ENCODE measurements at regions not wholly inside any gene's neighbourhood (a gene's known extent, or its start where the extent isn't known, plus 50 kb on each side); places are given as distances from the start of the nearest gene placed in this dataset.

GRCh38 chr2:58708565-58708964, 467.4 kb upstream of the FANCL start:
- H4K20me1 ChIP-seq (ENCODE audit: insufficient read depth) = no peaks in the 10 kb centered on the region
- no peaks in the 10 kb centered on the region for H3K79me2 ChIP-seq (ENCODE audit: low read depth)
- no peak overlapping the region for H3K27ac ChIP-seq
- BruUV-seq (replicated peaks) = no TSS peak
- H2AFZ ChIP-seq = no peak overlapping the region
- H3K4me3 ChIP-seq = no peak overlapping the region
- H3K27me3 ChIP-seq (ENCODE audit: insufficient read depth, low read depth) = no peaks in the 10 kb centered on the region
- no peaks in the 10 kb centered on the region for H3K36me3 ChIP-seq (ENCODE audit: low read depth)
- no peaks in the 10 kb centered on the region for H3K4me1 ChIP-seq (replicated peaks; ENCODE audit: insufficient read depth)
- no peak for TF ChIP-seq EZH2 (IDR thresholded peaks at IDR 0.05; ENCODE audit: low read depth)
- TF ChIP-seq, protein P1, sequence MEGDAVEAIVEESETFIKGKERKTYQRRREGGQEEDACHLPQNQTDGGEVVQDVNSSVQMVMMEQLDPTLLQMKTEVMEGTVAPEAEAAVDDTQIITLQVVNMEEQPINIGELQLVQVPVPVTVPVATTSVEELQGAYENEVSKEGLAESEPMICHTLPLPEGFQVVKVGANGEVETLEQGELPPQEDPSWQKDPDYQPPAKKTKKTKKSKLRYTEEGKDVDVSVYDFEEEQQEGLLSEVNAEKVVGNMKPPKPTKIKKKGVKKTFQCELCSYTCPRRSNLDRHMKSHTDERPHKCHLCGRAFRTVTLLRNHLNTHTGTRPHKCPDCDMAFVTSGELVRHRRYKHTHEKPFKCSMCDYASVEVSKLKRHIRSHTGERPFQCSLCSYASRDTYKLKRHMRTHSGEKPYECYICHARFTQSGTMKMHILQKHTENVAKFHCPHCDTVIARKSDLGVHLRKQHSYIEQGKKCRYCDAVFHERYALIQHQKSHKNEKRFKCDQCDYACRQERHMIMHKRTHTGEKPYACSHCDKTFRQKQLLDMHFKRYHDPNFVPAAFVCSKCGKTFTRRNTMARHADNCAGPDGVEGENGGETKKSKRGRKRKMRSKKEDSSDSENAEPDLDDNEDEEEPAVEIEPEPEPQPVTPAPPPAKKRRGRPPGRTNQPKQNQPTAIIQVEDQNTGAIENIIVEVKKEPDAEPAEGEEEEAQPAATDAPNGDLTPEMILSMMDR (conservative IDR thresholded peaks at IDR 0.05) = no peak
- no peak overlapping the region for H3K4me2 ChIP-seq
- no peaks in the 10 kb centered on the region for H3K9me2 ChIP-seq (ENCODE audit: insufficient read depth)
- ChIA-PET CTCF (no interaction called here), POLR2A (ENCODE audit: unreplicated experiment) (no interaction called here)
- no peaks in the 10 kb centered on the region for H3F3A ChIP-seq (ENCODE audit: insufficient read depth, low read depth)
- no peak for DNase-seq
- no peaks in the 10 kb centered on the region for H3K9me3 ChIP-seq (ENCODE audit: insufficient read depth, low read depth)
- intact Hi-C loops (cut with micrococcal nuclease; ENCODE audit: unreplicated experiment) = no loop called here

DNA sequence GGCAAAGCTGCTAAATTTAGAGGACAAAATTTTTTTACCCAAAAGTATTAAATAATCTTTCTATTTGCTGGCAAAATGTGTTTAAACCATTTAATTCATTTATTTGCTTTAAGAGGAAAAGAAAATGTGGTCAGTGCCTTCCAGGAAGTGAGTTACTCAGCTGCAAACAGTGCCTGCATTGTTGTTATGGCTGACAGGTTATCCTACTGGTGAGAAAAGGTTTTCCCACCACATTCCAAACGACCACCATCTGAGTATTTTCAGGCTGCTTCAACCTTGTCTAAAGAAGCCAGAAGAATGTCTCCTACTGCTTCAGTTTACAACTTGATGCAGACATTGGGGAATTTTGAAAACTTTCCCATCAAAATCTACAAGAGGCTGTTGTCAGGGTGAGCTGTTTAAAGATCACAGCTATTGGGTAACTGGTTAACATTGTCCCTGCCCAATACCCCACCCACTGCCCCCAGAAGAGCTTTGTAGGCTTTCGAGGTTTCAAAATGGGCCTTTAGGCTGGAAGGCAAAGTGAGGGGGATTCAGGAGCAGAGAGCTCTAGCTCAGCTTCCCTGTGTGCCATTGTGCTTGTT, 461.3 kb upstream of the FANCL start:
- H3K4me3 ChIP-seq = no peak overlapping the region
- no peaks in the 10 kb centered on the region for H3K4me1 ChIP-seq (replicated peaks; ENCODE audit: insufficient read depth)
- TF ChIP-seq, protein P1 (conservative IDR thresholded peaks at IDR 0.05) = no peak
- TF ChIP-seq EZH2 (IDR thresholded peaks at IDR 0.05; ENCODE audit: low read depth) = no peak
- H3F3A ChIP-seq (ENCODE audit: insufficient read depth, low read depth) = no peaks in the 10 kb centered on the region
- H4K20me1 ChIP-seq (ENCODE audit: insufficient read depth) = no peaks in the 10 kb centered on the region
- no peaks in the 10 kb centered on the region for H3K36me3 ChIP-seq (ENCODE audit: low read depth)
- no peaks in the 10 kb centered on the region for H3K9me3 ChIP-seq (ENCODE audit: insufficient read depth, low read depth)
- DNase-seq = peak in 1 of 2 experiments; percentile 6
- no TSS peak for BruUV-seq (replicated peaks)
- no peaks in the 10 kb centered on the region for H3K27me3 ChIP-seq (ENCODE audit: insufficient read depth, low read depth)
- POLR2A ChIA-PET (ENCODE audit: unreplicated experiment) = no interaction called here
- no peak overlapping the region for H3K4me2 ChIP-seq
- no peaks in the 10 kb centered on the region for H3K9me2 ChIP-seq (ENCODE audit: insufficient read depth)
- intact Hi-C loops (cut with micrococcal nuclease; ENCODE audit: unreplicated experiment) = no loop called here
- CTCF ChIA-PET = no interaction called here
- no peak overlapping the region for H2AFZ ChIP-seq
- H3K79me2 ChIP-seq (ENCODE audit: low read depth) = no peaks in the 10 kb centered on the region
- H3K27ac ChIP-seq = no peak overlapping the region

DNA sequence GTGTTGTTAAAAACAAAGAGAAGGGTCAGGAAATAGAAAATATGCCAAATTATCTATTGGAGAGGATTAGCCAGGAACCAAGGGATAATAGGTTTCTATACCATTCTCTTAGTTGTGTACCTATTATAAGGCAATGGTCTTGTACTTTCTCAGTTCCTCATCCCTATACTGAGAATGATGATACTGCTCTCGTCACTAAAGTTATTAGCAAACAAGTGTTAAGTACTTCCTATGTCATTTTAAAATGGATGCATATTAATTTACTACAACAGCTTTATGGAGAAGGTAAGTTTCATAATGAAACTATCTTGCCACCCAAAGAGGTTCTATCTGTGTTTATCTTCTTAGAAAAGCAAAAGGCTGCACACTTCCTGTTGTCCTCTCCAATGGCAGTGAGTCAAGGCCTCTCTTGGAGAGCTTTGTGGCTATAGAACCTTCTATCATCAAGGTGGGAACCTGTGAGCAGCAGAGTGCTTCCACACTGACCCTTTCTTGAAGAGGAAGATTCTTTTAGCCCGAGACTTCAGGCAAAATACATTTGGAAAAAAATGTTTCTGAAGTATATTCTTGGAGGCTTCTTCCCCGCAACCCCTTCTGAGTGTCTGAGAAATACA, 460.7 kb upstream of the FANCL start:
- no peak for TF ChIP-seq EZH2 (IDR thresholded peaks at IDR 0.05; ENCODE audit: low read depth)
- TF ChIP-seq, protein P1 (conservative IDR thresholded peaks at IDR 0.05) = no peak
- Histone ChIP-seq H3K4me1 (replicated peaks; ENCODE audit: insufficient read depth) (no peaks in the 10 kb centered on the region), H3K9me2 (ENCODE audit: insufficient read depth) (no peaks in the 10 kb centered on the region), H3K4me3 (no peak overlapping the region), H3K36me3 (ENCODE audit: low read depth) (no peaks in the 10 kb centered on the region), H3K9me3 (ENCODE audit: insufficient read depth, low read depth) (no peaks in the 10 kb centered on the region), H3K4me2 (no peak overlapping the region), H3K27ac (no peak overlapping the region), H3F3A (ENCODE audit: insufficient read depth, low read depth) (no peaks in the 10 kb centered on the region), H4K20me1 (ENCODE audit: insufficient read depth) (no peaks in the 10 kb centered on the region), H3K27me3 (ENCODE audit: insufficient read depth, low read depth) (no peaks in the 10 kb centered on the region), H2AFZ (no peak overlapping the region), H3K79me2 (ENCODE audit: low read depth) (no peaks in the 10 kb centered on the region)
- intact Hi-C loops (cut with micrococcal nuclease; ENCODE audit: unreplicated experiment) = no loop called here
- CTCF ChIA-PET = no interaction called here
- POLR2A ChIA-PET (ENCODE audit: unreplicated experiment) = no interaction called here
- no TSS peak for BruUV-seq (replicated peaks)
- no peak for DNase-seq

All from PC-9 (cell line).